Superior temporal gyrus (tissue), 1 donor: ENCODE measurements at regions not wholly inside any gene's neighbourhood (a gene's known extent, or its start where the extent isn't known, plus 50 kb on each side); places are given as distances from the start of the nearest gene placed in this dataset.

Experiments used
- DNase-seq: peaks from one replicate; pipeline ENCODE4 v3.0.0-alpha.2; 2016; ENCODE audit errors: extremely low spot score

DNA sequence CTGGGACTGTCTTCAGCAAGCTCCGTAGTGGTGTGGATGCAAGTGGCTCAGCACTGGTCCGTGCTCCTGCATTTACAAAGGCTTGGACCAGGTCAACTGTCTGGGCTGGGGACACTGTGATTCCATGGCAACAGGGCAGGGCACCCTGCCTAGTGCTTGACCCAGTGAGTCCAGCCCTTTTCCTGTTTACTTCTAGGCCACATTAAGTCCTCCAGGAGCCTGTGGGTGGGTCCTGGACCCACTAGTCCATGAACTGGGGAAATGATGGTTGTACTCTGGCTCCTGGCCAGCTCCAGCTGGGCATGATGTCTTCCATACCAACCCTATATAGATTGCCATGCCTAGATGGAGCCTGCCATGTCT is 152.0 kb downstream of the RPS24 start:
- no peak for DNase-seq

DNA sequence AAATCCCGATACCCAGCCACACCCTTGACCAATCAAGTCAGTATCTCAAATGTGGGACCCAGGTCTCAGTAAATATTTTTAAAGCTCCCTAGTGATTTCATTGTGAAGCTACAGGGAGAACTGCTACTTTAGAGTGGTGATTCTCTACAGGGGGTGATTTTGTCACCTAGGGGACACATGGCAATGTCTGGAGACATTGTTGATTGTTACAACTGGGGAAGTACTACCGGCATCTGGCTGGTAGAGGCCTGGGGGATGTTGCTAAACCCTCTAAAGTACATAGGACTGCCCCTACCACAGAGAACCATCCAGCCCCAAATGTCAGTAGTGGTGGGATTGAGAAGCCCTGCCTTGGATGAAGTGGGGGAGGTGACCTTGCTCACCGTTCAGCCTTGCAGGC is 152.9 kb downstream of the RPS24 start:
- no peak for DNase-seq

DNA sequence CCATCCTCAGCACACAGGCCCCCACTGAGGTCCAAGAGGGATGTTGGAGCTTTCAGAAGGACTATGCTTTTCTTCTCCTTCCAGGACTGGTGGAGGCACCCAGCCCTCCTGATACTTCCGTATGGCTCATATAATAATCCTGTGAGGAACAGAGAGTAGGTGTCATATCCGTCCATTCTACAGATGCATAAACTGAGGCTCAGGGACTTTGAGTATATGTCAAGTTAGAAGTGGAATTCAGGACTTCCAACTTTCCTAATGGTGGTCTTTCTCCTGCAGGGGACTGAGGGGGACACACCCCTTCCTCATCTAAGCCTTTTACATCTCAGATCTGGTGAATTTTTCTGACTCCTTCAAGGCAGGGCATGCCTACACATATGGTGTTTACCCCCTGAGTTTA is 153.7 kb downstream of the RPS24 start:
- DNase-seq = no peak

DNA sequence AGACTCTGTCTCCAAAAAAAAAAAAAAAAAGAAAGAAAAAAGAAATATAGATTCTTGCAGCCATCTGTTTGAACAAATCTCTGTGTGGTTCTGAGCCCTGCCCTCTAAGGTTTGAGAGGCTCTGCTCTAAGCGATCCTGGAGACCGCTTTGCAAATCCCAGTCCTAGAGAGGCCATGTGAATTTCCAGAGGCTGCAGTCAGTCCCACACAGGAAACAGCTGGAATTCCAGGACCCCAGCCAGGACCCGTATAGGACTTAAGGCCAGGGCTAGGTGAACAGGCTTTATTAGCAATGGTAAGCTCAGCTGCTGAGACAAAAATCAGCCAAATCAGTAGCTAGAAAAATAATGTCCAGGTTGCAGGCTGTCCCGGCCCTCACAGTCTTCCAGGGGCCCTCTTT is 154.8 kb downstream of the RPS24 start:
- no peak for DNase-seq

GRCh38 chr10:78190051-78190825 is 156.6 kb downstream of the RPS24 start:
- DNase-seq = no peak

DNA sequence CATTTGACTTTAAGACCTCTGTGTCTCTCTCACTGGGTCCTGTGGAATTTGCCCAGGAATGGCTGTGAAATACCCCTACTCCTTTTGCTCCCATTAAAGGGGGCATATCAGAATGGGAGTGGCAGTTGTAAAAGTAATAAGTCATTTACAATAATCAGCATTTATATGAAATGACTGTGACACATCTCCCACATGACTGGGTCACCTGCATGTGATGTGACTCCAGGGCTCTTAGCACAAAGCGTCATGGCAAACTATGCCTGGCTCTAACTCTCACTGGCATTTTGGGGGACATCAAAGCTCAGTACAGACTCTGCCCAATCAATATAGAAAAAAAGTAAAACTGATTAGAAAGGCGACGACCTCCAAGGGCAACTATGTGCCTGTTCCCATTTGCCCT is 157.6 kb downstream of the RPS24 start:
- DNase-seq = no peak

- no peak for DNase-seq
Measured at GRCh38 chr10:78193189-78193588, 159.5 kb downstream of the RPS24 start.

- no peak for DNase-seq
Measured at GRCh38 chr10:78194050-78194449, 160.4 kb downstream of the RPS24 start.

DNA sequence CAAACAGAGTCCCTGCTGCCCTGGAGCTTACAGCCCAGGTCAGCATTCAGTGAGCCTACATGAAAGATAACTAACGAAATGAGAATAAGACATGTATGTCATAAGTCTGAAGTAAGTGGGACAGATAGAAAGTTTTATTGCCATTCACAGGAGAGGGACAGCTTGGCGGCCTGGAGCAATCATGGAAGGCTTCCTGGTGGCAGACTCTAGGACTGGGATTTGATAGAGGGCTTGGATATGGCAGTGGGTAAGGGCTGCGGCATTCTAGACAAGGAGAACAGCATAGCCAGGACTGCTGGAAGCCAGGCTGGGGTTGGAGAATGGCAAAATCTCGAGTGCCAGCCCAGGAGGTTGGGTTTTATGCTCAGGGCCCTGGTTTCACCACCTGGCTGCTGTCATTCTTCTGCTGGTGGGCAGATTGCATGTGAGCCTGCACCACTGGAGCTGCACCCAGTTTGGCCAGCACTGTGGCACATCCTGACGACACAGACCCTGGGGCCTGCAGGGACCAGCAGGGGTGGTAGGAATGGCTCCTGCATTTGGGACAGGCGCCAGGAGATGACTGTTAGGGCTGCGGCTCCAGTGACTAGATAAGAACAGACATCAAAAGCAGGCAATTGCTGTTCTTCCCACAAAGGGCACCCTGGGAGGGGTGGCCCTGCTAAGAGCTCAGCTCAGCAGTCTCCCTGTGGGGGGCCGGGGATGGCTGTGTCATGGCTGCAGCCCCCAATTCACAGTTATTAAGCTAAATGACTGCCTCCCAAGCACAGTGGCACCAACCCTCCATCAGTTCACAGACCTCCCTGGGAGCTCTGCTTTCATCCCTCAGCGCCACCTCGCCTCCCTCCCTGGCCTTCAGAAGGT is 161.1 kb downstream of the RPS24 start:
- DNase-seq = no peak

DNA sequence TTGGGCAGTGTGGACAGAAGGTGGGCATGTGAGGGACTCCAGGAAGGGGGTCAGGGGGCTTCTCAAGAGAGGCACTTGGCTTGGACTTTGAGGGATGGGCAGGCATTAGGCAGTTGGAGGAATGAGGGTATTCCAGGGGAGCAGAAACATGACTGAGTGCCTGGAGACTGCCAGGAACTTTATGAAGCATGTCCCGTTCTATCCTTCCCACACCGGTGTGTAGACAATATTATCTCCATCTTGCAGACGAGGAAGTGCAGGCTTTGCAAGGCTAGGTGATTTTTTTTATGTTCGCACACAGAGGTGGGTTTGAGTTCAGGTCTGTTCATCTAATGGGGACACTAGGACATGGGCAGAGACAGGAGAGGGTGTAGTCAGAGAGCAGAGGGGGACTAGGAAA is 162.7 kb downstream of the RPS24 start:
- DNase-seq = no peak

GRCh38 chr10:78196964-78197363 is 163.3 kb downstream of the RPS24 start:
- no peak for DNase-seq

DNA sequence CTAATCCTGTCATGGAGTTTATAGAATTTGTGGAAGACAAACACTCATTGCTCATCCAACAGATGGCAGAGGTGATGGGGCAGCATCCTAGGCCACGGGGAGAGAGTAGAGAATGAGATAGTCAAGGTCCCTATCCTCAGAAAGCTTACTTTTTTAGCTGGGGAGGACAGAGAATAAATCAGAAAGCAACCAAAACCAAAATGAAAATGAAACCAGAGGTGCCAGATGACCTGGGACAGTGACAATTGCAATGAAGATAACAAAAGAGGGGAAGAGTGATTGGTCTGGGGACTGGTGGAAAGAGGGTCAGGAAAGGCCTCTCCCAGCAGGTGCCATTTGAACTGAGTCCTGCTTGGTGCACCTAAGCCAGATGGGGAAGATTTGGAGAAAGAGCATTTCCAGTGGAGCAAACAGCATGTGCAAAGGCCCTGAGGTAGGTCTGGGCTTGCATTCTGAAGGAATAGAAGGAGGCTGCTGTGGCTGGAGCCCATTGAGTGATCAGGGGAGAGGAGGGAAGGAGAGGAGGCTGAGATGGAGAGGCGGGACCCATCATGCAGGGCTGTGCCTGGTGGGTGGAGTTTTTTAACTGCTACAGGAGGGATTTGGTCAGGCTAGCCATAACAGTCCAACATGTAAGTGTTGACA is 164.1 kb downstream of the RPS24 start:
- no peak for DNase-seq

GRCh38 chr10:78199005-78199725 is 165.5 kb downstream of the RPS24 start:
- DNase-seq = no peak

- no peak for DNase-seq
Measured at GRCh38 chr10:78199759-78200158, 166.1 kb downstream of the RPS24 start.

- DNase-seq = no peak
Measured at GRCh38 chr10:78200686-78201085, 167.0 kb downstream of the RPS24 start.

- DNase-seq = no peak
Measured at GRCh38 chr10:78202386-78202785, 168.7 kb downstream of the RPS24 start.

DNA sequence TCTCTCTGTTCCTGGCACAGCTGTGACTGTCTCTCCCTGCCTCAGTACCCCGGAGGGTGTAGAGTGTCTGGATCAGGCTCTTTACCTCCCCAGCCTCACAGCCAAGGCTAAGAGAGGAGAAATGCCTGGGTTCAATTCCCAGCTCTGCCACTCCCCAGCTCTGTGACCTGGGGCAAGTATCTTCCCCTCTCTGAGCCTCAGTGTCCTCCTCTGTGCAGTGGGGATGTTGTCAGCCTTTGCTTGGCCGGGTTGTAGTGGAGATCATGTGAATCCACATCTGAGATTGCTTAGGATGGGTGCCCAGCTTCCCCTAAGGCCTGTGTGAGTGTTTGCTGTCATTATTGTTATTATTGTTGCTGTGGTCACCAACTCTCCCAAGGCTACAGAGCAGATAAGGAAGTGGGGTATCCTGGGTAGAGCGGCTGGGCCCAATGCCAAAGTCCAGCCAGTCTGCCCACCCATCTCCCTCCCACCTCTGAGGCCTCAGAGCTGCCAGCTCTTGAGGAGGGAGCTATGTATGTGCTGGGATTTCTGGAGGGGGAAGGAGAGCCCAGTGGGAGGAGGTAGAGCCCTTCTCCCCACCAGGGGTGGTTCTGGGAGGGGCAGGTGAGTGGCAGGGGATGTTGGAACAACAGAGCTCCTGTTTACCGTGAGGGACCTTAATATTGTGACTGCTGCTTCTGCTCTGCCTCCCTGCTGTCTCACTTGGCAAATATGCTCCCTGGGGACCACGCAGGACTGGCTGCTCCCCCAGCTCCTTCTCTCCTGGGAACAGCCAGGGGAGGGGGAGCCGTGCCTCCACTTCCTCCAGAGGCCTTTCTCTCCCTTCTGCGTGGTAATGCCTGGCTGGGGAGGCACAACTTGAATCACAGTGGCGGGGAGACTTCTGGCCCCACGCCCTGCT is 170.5 kb downstream of the RPS24 start:
- DNase-seq = no peak

- no peak for DNase-seq
Measured at GRCh38 chr10:78205457-78206016, 171.9 kb downstream of the RPS24 start.

DNA sequence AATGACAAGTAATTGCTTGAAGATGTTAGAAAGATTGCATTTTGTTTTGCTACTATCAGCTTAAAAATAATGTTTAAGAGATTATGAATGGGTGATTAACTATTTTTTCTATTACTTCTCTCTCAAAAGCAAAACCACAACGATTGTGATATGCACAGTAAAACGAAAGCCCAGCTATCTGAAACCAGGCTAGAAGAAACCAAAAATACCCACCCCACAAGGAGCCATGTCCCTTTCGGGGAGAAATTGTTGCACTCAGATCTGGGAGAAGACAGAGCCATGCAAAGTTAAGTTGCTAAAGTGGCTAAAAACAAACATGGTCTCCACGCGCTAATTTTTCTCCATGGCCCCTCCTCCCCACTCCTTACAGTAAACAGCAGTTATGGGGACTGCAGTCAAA is 173.6 kb downstream of the RPS24 start:
- no peak for DNase-seq

- no peak for DNase-seq
Measured at GRCh38 chr10:78207776-78208175, 174.1 kb downstream of the RPS24 start.

DNA sequence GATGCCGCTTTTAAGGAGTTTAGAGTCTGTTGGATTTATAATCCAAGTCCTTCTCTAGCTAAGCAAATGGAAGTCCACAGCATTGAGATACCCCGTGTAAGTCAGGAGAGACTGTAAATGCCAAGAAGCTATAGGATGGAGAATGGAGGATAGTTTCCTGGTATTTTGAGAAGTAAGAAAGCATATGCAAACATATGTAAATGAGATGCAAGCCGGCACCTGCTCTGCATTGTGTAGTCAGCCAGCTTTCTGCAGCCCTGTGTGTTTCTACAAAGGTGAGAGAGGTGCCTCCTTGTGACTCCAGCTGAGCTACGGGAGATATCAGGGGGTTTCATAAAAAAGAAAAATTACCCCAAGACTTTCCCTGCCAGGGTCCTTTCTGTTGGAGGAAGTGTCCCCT is 176.3 kb downstream of the RPS24 start:
- DNase-seq = no peak
